ENCODE measurements at regions not wholly inside any gene's neighbourhood (a gene's known extent, or its start where the extent isn't known, plus 50 kb on each side); places are given as distances from the start of the nearest gene placed in this dataset.

DNA sequence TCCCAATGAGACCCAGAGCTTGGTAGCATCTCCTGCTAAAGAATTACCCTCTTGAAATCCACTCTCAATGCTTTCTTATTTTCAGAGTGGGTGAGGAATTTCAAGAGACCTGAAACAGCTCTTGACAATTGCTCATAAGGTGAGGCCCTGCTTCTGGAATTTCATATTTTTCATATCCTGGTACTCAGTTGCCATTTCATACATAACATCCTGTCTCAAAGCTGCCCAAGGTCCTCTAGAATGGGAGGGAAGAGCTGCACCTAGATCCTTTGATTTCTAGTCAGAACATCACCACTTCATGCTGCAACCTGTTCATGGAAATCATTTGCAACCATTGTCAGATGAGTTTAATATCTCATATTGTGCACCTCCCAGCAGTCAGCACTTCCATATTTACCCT lies 404.8 kb upstream of the GALNT5 start:
- H3K9me3 ChIP-seq: no peaks in the 10 kb centered on the region
- H3K36me3 ChIP-seq: no peaks in the 10 kb centered on the region
- intact Hi-C loops (cut with DNase I): no loop called here
- H3K27ac ChIP-seq: no peak overlapping the region
- H3K27me3 ChIP-seq: no peaks in the 10 kb centered on the region
- no peaks in the 10 kb centered on the region for H3K4me1 ChIP-seq
- H3K4me3 ChIP-seq: no peak overlapping the region
- no peak for ATAC-seq
- DNase-seq: no peak
- TF ChIP-seq, protein P1, sequence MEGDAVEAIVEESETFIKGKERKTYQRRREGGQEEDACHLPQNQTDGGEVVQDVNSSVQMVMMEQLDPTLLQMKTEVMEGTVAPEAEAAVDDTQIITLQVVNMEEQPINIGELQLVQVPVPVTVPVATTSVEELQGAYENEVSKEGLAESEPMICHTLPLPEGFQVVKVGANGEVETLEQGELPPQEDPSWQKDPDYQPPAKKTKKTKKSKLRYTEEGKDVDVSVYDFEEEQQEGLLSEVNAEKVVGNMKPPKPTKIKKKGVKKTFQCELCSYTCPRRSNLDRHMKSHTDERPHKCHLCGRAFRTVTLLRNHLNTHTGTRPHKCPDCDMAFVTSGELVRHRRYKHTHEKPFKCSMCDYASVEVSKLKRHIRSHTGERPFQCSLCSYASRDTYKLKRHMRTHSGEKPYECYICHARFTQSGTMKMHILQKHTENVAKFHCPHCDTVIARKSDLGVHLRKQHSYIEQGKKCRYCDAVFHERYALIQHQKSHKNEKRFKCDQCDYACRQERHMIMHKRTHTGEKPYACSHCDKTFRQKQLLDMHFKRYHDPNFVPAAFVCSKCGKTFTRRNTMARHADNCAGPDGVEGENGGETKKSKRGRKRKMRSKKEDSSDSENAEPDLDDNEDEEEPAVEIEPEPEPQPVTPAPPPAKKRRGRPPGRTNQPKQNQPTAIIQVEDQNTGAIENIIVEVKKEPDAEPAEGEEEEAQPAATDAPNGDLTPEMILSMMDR (IDR thresholded peaks at IDR 0.05): no peak
- no peak for TF ChIP-seq POLR2A (IDR thresholded peaks at IDR 0.05)

DNA sequence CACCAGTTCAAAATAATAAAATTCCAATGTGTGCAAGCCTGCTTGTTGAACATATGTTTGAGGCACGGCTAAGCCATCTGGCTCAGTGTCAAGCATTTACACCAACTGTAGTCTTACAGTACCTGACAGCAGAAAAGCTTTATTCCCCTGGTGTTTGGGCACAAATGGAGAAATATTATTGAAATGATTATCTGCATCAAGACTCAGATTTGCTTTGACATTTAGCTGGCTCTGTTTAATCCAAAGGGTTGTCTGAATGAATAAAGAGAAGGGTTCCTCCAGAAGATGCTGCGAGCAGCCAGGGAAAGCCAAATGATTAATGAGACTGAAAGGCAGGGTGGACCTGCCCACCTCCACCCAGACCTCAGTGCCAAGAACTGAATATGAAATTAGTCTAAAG lies 393.2 kb upstream of the GALNT5 start:
- WGBS, 4 donors: 55 to 68% (median 65%) methylated on average over 2 of the region's 2 CpGs
- intact Hi-C loops (cut with DNase I): no loop called here
- ATAC-seq (no peak), DNase-seq (no peak)
- Histone ChIP-seq H3K4me3 (no peak overlapping the region), H3K9me3 (no peaks in the 10 kb centered on the region), H3K4me1 (no peaks in the 10 kb centered on the region), H3K36me3 (no peaks in the 10 kb centered on the region), H3K27me3 (no peaks in the 10 kb centered on the region), H3K27ac (no peak overlapping the region)
- TF ChIP-seq, protein P1 (IDR thresholded peaks at IDR 0.05): no peak
- no peak for TF ChIP-seq POLR2A (IDR thresholded peaks at IDR 0.05)

DNA sequence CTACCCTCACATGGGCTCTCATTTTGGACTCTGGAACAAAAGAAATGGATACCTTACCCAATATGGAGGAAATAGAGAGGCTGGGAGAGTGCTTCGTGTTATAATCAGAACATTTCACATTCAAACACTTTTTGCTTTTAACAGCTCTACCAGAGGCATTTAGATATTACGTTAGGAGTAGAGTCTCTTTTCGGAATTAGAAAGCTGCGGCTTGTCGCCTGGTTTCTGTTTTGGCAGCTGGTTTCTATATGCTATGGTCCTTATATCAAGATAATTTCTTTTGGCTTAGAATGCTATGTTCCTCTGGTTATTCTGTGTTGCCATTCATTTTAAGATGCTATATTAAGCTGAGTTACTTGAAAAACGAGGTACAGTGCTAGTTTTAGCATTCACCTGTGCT lies 392.8 kb upstream of the GALNT5 start:
- H3K36me3 ChIP-seq: no peaks in the 10 kb centered on the region
- H3K27ac ChIP-seq: no peak overlapping the region
- no peaks in the 10 kb centered on the region for H3K9me3 ChIP-seq
- intact Hi-C loops (cut with DNase I): no loop called here
- H3K4me3 ChIP-seq: no peak overlapping the region
- no peak for DNase-seq
- ATAC-seq: no peak
- no peaks in the 10 kb centered on the region for H3K4me1 ChIP-seq
- TF ChIP-seq POLR2A (IDR thresholded peaks at IDR 0.05): no peak
- TF ChIP-seq, protein P1 (IDR thresholded peaks at IDR 0.05): no peak
- H3K27me3 ChIP-seq: no peaks in the 10 kb centered on the region
- WGBS, 4 donors: 73 to 81% (median 79%) methylated on average over 6 of the region's 6 CpGs

DNA sequence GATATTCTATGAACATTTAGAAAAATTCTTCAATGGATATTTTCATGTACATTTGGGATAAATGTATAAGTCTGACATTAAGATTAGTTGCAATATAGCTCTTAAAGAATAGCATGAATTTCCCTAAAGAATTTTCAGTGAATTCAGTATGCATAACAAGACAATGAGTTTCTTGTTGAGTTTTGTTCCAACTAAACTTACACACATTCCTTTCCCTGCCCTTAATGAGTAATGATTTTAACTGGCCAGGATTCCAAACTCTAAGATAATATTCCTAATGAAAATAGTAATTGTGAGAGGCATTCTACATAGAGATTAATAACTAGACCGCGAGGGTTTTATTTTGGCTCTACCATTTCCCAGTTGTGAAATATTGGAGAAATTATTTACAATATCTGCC lies 390.3 kb upstream of the GALNT5 start:
- Histone ChIP-seq H3K4me3 (no peak overlapping the region), H3K27ac (no peak overlapping the region), H3K9me3 (no peaks in the 10 kb centered on the region), H3K4me1 (no peaks in the 10 kb centered on the region), H3K27me3 (no peaks in the 10 kb centered on the region), H3K36me3 (no peaks in the 10 kb centered on the region)
- no peak for ATAC-seq
- intact Hi-C loops (cut with DNase I): no loop called here
- no peak for TF ChIP-seq POLR2A (IDR thresholded peaks at IDR 0.05)
- TF ChIP-seq, protein P1 (IDR thresholded peaks at IDR 0.05): no peak
- WGBS, 4 donors: 69 to 85% (median 73%) methylated on average over 2 of the region's 2 CpGs
- no peak for DNase-seq

Data from heart left ventricle (tissue), 16 donors.